ENCODE measurements at regions not wholly inside any gene's neighbourhood (a gene's known extent, or its start where the extent isn't known, plus 50 kb on each side); places are given as distances from the start of the nearest gene placed in this dataset.

DNA sequence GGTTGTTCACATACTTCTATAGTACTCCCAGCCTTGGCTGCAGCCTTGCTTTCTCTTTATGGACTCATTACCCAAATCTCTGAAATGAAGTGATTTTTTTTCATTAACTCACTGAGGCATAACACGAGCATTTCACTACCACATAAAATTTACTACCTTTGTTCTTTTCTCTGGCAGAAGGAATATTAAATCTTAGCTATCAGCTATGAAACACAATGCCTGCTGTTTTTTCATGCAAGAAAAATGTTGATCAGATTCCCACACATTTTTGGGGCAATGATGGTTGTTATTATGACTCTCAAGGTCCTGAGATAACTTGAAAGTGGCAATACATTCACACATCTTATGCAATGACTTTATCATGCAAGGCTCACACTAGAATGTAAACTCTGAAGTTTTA is 225.3 kb upstream of the ATP2B1 start:
- H3K27ac Mint-ChIP-seq, result no peak overlapping the region
- no peak for TF ChIP-seq CTCF (conservative IDR thresholded peaks at IDR 0.05)
- H3K36me3 Mint-ChIP-seq, result no peaks in the 10 kb centered on the region
- H3K27me3 Mint-ChIP-seq, result peaks cover 4% of the 10 kb centered on the region
- no peak for DNase-seq (ENCODE audit: extremely low spot score, unreplicated experiment)
- peaks cover 20% of the 10 kb centered on the region for H3K4me1 Mint-ChIP-seq (ENCODE audit: unreplicated experiment)
- no peak overlapping the region for H3K4me3 Mint-ChIP-seq
- no peaks in the 10 kb centered on the region for H3K9me3 Mint-ChIP-seq

DNA sequence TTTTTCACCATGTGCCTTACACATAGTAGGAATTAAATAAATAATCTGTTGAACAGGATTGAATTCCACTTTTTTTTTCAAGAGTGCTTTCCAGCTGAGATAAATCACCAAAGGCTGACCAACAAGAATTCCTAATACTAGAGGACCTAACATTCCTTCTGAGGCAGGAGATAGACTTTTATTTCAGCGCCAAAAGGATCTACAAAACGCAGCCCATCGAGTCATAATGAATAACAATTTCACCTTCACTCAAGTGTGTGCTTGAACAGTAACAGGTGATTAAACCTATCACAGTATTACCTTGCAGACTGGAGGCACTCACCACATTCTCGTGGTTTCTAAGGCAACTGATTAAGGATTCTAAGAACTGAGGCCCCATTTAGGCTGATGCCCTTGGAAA is 224.3 kb upstream of the ATP2B1 start:
- Mint-ChIP-seq H3K36me3 (no peaks in the 10 kb centered on the region), H3K27me3 (peaks cover 4% of the 10 kb centered on the region), H3K4me3 (no peak overlapping the region), H3K4me1 (ENCODE audit: unreplicated experiment) (peaks cover 20% of the 10 kb centered on the region), H3K9me3 (no peaks in the 10 kb centered on the region), H3K27ac (no peak overlapping the region)
- DNase-seq (ENCODE audit: extremely low spot score, unreplicated experiment), result no peak
- no peak for TF ChIP-seq CTCF (conservative IDR thresholded peaks at IDR 0.05)

DNA sequence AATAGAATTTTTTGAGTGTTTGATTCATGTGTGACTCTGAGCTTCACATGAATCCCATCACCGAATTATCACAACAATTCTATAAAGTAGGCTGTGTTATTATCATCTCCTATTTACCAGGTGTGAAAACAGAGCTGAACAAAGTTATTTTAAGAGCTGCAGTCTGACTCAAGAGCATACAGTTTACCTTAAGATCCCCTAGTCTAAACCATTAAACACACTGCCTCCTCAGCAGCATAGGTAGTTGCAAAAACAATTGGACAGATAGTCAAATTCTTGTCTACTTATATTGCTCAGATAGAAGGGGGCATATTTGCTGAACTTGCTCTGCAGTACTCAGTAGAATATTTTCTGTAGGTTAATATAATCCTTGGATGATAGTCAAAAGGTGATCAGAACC is 219.8 kb upstream of the ATP2B1 start:
- Mint-ChIP-seq H3K4me3 (no peak overlapping the region), H3K4me1 (ENCODE audit: unreplicated experiment) (peaks cover 4% of the 10 kb centered on the region), H3K27me3 (no peaks in the 10 kb centered on the region), H3K27ac (no peak overlapping the region), H3K36me3 (no peaks in the 10 kb centered on the region), H3K9me3 (no peaks in the 10 kb centered on the region)
- no peak for TF ChIP-seq CTCF (conservative IDR thresholded peaks at IDR 0.05)
- DNase-seq (ENCODE audit: extremely low spot score, unreplicated experiment), result no peak

GRCh38 chr12:89927226-89927698 is 218.6 kb upstream of the ATP2B1 start:
- no peak for TF ChIP-seq CTCF (conservative IDR thresholded peaks at IDR 0.05)
- no peak for DNase-seq (ENCODE audit: extremely low spot score, unreplicated experiment)
- Mint-ChIP-seq H3K27ac (no peak overlapping the region), H3K4me1 (ENCODE audit: unreplicated experiment) (no peaks in the 10 kb centered on the region), H3K4me3 (no peak overlapping the region), H3K27me3 (no peaks in the 10 kb centered on the region), H3K9me3 (no peaks in the 10 kb centered on the region), H3K36me3 (no peaks in the 10 kb centered on the region)

GRCh38 chr12:89924191-89924590 is 215.6 kb upstream of the ATP2B1 start:
- Mint-ChIP-seq H3K4me3 (no peak overlapping the region), H3K9me3 (peaks cover 5% of the 10 kb centered on the region), H3K4me1 (ENCODE audit: unreplicated experiment) (peaks cover 4% of the 10 kb centered on the region), H3K27me3 (no peaks in the 10 kb centered on the region), H3K36me3 (no peaks in the 10 kb centered on the region), H3K27ac (no peak overlapping the region)
- TF ChIP-seq CTCF (conservative IDR thresholded peaks at IDR 0.05), result no peak
- no peak for DNase-seq (ENCODE audit: extremely low spot score, unreplicated experiment)

DNA sequence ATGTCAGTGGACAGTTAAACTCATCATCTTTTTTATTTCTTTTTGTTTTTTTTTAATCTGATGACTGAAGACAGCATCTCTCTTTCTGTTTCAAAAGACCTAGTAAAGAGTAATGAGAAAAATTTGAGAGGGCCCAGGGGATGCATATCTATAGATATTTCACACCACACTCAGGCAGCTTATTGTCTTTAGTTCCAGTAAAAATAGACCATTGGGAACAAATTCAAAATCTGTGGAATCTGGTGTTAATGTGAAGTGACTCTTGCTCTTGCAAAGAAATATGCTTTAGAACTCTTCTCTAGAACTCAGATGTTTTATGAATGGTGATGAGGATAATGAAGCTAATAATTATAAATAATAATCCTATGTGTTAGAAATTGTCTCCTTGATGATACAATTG is 214.5 kb upstream of the ATP2B1 start:
- H3K27me3 Mint-ChIP-seq, result no peaks in the 10 kb centered on the region
- no peak overlapping the region for H3K27ac Mint-ChIP-seq
- no peaks in the 10 kb centered on the region for H3K36me3 Mint-ChIP-seq
- no peak overlapping the region for H3K4me3 Mint-ChIP-seq
- no peak for TF ChIP-seq CTCF (conservative IDR thresholded peaks at IDR 0.05)
- H3K9me3 Mint-ChIP-seq, result peaks cover 5% of the 10 kb centered on the region
- no peak for DNase-seq (ENCODE audit: extremely low spot score, unreplicated experiment)
- H3K4me1 Mint-ChIP-seq (ENCODE audit: unreplicated experiment), result peaks cover 4% of the 10 kb centered on the region
